A673 (cell line): ENCODE measurements at regions not wholly inside any gene's neighbourhood (a gene's known extent, or its start where the extent isn't known, plus 50 kb on each side); places are given as distances from the start of the nearest gene placed in this dataset.

ENCODE experiments used
- BruUV-seq: library from RNA; stranded (reverse); fragments of 400-500 nt; replicated peaks from 2 replicates; lab custom pipeline; 2021; lab: Mats Ljungman, UMichigan
- CTCF ChIA-PET: fragments of 300-600 bp; sonication (Branson Sonifier 250); formaldehyde crosslinking; loops from one replicate; lab custom pipeline; 2022; ENCODE audit warnings: antibody characterized with exemption; lab: Charles Lee
- POLR2A ChIA-PET: fragments of 300-600 bp; sonication (Branson Sonifier 250); formaldehyde crosslinking; loops from one replicate; lab custom pipeline; 2022; ENCODE audit warnings: antibody characterized with exemption; ENCODE audit not compliant: low non-redundant PET; lab: Charles Lee
- DNase-seq: peaks from one replicate; pipeline ENCODE4 v3.0.0-alpha.2; 2015; ENCODE audit warnings: low spot score
- H3K27ac ChIP-seq: fragments of 200-600 bp; sonication (generic); 2 replicates; pipeline ENCODE4 v1.5.1; 2016; ENCODE audit warnings: mixed run types, low read depth, mild to moderate bottlenecking, mixed read lengths, antibody characterized with exemption, low read length; ENCODE audit not compliant: poor library complexity, severe bottlenecking
- H3K27me3 ChIP-seq: fragments of 200-600 bp; sonication (generic); replicated peaks from 2 replicates; pipeline ENCODE4 v1.6.1; 2017; ENCODE audit warnings: mixed run types, low read depth, mild to moderate bottlenecking, mixed read lengths, antibody characterized with exemption, low read length; ENCODE audit not compliant: insufficient read depth, poor library complexity
- H3K36me3 ChIP-seq: fragments of 200-600 bp; sonication (generic); 2 replicates; pipeline ENCODE4 v1.6.1; 2016; ENCODE audit warnings: mixed run types, mild to moderate bottlenecking, mixed read lengths, antibody characterized with exemption, low read length; ENCODE audit not compliant: insufficient read depth, poor library complexity, severe bottlenecking
- H3K4me1 ChIP-seq: fragments of 200-600 bp; sonication (generic); 2 replicates; pipeline ENCODE4 v1.6.1; 2017; ENCODE audit warnings: mixed run types, mild to moderate bottlenecking, mixed read lengths, antibody characterized with exemption, low read length; ENCODE audit not compliant: insufficient read depth, poor library complexity, severe bottlenecking
- H3K4me3 ChIP-seq: fragments of 200-600 bp; sonication (generic); 2 replicates; pipeline ENCODE4 v1.5.1; 2016; ENCODE audit warnings: low read depth, mixed run types, mild to moderate bottlenecking, mixed read lengths, low read length; ENCODE audit not compliant: poor library complexity, severe bottlenecking
- H3K9me3 ChIP-seq: fragments of 200-600 bp; sonication (generic); 2 replicates; pipeline ENCODE4 v1.6.1; 2016; ENCODE audit warnings: mixed run types, low read depth, mild to moderate bottlenecking, mixed read lengths, antibody characterized with exemption, low read length; ENCODE audit not compliant: poor library complexity, severe bottlenecking
- EZH2 ChIP-seq: fragments of 200-600 bp; sonication (generic); IDR thresholded peaks from 2 replicates; pipeline ENCODE4 v1.6.1; 2017; ENCODE audit warnings: borderline replicate concordance, low read depth, mild to moderate bottlenecking, mixed read lengths, antibody characterized with exemption, low read length; ENCODE audit not compliant: poor library complexity, severe bottlenecking
- intact Hi-C: fragments of 100-400 bp; cut with micrococcal nuclease; formaldehyde crosslinking; loops from one replicate; pipeline ENCODE4 v1.10.0; 2022; ENCODE audit not compliant: unreplicated experiment
- TF ChIP-seq, protein P1 (sequence below): fragments of 300-800, 200-600 bp; sonication (generic); conservative IDR thresholded peaks from 2 replicates; pipeline ENCODE4 v1.5.1; 2017; ENCODE audit warnings: low read depth, mild to moderate bottlenecking, antibody characterized with exemption, low read length, moderate library complexity, mixed read lengths

DNA sequence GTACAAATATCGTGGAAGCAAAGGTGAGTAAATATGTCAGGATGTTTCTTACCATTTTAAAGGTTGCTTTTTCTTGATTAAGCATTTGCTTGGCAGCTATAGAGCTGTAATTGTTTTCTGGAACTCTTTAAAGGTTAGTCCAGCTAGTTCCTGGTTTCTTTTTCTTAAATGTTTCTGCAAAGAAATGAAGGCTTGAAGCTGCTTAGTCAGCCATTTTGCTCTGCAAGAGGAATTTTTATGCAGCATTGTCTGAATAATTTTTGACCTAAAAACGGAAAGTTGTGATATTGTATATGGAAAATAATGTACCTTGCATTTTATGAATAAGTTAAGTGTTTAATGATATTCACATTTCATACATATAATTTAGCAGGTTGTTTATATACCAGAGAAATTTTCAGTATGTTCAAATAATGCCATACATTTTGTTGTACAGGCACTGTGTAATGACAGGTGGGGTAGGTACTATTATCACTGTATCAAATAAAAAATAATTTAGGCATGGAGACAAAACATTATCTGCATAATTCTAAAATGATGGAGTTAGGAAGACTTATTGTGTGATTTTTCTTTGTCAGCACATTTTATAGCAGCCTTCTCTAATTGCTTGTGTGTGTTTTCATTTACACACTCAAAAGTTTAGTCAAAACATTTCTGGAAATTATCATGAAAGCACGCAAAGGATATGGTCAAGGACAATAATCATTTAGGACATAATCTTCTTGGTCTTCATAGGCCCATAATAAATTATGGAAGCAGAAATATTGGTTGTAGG lies 624.4 kb downstream of the NCAM2 start:
- H3K4me1 ChIP-seq, result no peaks in the 10 kb centered on the region
- CTCF ChIA-PET, result no interaction called here
- TF ChIP-seq, protein P1, sequence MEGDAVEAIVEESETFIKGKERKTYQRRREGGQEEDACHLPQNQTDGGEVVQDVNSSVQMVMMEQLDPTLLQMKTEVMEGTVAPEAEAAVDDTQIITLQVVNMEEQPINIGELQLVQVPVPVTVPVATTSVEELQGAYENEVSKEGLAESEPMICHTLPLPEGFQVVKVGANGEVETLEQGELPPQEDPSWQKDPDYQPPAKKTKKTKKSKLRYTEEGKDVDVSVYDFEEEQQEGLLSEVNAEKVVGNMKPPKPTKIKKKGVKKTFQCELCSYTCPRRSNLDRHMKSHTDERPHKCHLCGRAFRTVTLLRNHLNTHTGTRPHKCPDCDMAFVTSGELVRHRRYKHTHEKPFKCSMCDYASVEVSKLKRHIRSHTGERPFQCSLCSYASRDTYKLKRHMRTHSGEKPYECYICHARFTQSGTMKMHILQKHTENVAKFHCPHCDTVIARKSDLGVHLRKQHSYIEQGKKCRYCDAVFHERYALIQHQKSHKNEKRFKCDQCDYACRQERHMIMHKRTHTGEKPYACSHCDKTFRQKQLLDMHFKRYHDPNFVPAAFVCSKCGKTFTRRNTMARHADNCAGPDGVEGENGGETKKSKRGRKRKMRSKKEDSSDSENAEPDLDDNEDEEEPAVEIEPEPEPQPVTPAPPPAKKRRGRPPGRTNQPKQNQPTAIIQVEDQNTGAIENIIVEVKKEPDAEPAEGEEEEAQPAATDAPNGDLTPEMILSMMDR, result no peak
- intact Hi-C loops, result no loop called here
- BruUV-seq, result no TSS peak
- no peak for DNase-seq
- H3K4me3 ChIP-seq, result no peak overlapping the region
- H3K9me3 ChIP-seq, result no peaks in the 10 kb centered on the region
- H3K36me3 ChIP-seq, result no peaks in the 10 kb centered on the region
- POLR2A ChIA-PET, result no interaction called here
- no peak overlapping the region for H3K27ac ChIP-seq
- no peaks in the 10 kb centered on the region for H3K27me3 ChIP-seq

DNA sequence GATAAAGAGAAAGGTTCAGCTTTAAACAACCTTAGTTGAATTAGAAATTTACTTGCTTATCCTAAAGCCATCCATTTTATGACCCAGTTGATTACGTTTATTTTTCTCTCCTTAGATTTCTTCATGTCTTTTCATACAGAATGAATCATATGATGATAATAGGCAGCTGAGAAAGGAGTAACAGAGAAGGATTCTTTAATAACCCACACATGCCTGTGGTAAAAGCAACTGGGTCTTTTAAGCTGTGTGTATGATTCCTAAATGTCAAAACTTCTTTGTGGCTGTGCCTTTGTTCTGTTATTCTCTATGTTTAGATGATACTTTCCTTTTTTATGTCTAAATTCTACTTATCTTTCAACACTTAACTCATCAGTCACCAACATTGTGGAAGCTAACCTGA lies 626.5 kb downstream of the NCAM2 start:
- BruUV-seq, result no TSS peak
- TF ChIP-seq EZH2, result no peak
- TF ChIP-seq, protein P1, result no peak
- POLR2A ChIA-PET, result no interaction called here
- no peak for DNase-seq
- no peaks in the 10 kb centered on the region for H3K27me3 ChIP-seq
- H3K4me1 ChIP-seq, result no peaks in the 10 kb centered on the region
- no peak overlapping the region for H3K4me3 ChIP-seq
- CTCF ChIA-PET, result no interaction called here
- no peaks in the 10 kb centered on the region for H3K36me3 ChIP-seq
- H3K9me3 ChIP-seq, result no peaks in the 10 kb centered on the region
- intact Hi-C loops, result no loop called here
- H3K27ac ChIP-seq, result no peak overlapping the region

DNA sequence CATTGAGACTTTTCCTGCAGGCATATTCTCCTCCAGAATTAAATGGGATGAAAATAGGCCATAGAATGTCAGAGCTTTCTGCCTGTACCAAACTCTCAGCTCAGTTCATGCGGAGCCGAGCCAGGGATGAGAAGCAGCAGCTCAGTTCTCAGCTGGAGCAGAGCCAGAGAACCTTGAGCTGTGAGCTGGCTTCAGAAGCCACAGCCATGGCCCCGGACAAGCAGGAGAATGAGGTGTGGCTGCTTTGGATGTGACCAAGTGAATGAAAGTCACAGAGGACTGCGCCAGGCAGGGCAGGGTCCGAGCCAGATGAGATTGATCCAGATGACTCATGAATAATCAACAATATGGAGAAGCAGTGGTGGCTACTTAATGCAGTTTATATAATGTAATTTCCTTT lies 633.8 kb downstream of the NCAM2 start:
- no peak for TF ChIP-seq EZH2
- TF ChIP-seq, protein P1, result no peak
- Histone ChIP-seq H3K9me3 (no peaks in the 10 kb centered on the region), H3K4me1 (no peaks in the 10 kb centered on the region), H3K27ac (no peak overlapping the region), H3K4me3 (no peak overlapping the region), H3K27me3 (no peaks in the 10 kb centered on the region), H3K36me3 (no peaks in the 10 kb centered on the region)
- CTCF ChIA-PET, result no interaction called here
- no TSS peak for BruUV-seq
- intact Hi-C loops, result no loop called here
- no peak for DNase-seq
- POLR2A ChIA-PET, result no interaction called here
